Astrocyte (in vitro differentiated cells and primary cell): ENCODE measurements at regions not wholly inside any gene's neighbourhood (a gene's known extent, or its start where the extent isn't known, plus 50 kb on each side); places are given as distances from the start of the nearest gene placed in this dataset.

Source experiments
- EZH2 ChIP-seq: IDR thresholded peaks from 2 replicates; pipeline ENCODE4 v1.6.1; 2012; ENCODE audit warnings: mild to moderate bottlenecking, low read length, inconsistent platforms; ENCODE audit not compliant: insufficient read depth
- TF ChIP-seq, protein P1 (sequence below): IDR thresholded peaks from 2 replicates; pipeline ENCODE4 v1.5.1; 2011; ENCODE audit warnings: low read depth, mild to moderate bottlenecking, inconsistent platforms, low read length, moderate library complexity; ENCODE audit not compliant: insufficient read depth

DNA sequence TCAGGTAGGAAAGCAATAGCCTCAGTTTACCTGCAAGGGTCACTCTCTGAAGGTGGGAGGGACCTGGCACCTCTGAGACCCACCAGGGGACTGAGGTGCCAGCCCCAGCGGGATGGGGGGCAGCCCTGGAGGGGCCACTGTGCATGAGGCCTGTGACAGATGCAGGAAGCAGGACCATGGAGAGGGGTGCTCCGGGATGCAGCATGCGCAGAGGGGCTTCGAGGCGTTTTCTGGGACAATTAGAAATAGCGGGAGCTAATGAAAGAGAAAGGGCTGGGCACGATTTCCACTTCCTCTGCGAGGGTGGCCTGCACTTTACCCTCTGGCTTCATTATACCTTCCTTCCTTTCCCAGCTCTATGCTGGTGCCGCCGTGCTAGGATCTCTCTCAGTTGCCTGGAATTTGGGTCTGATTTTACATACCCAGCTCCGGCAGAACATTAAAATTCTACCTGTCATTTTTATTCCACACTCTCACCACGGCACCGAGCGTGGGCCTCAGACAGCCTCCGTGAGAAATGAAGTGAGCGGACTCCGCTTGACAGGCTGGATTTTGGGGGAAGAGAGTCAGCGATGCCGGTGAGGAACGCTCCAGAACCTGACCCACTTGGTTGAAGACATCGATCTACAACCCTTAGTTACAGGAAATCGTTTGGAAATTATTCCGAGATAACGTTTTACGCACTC lies 333.9 kb upstream of the PFKP start:
- TF ChIP-seq, protein P1, sequence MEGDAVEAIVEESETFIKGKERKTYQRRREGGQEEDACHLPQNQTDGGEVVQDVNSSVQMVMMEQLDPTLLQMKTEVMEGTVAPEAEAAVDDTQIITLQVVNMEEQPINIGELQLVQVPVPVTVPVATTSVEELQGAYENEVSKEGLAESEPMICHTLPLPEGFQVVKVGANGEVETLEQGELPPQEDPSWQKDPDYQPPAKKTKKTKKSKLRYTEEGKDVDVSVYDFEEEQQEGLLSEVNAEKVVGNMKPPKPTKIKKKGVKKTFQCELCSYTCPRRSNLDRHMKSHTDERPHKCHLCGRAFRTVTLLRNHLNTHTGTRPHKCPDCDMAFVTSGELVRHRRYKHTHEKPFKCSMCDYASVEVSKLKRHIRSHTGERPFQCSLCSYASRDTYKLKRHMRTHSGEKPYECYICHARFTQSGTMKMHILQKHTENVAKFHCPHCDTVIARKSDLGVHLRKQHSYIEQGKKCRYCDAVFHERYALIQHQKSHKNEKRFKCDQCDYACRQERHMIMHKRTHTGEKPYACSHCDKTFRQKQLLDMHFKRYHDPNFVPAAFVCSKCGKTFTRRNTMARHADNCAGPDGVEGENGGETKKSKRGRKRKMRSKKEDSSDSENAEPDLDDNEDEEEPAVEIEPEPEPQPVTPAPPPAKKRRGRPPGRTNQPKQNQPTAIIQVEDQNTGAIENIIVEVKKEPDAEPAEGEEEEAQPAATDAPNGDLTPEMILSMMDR, result no peak
- TF ChIP-seq EZH2, result no peak
